GM12878 (cell line): ENCODE measurements at regions not wholly inside any gene's neighbourhood (a gene's known extent, or its start where the extent isn't known, plus 50 kb on each side); places are given as distances from the start of the nearest gene placed in this dataset.

Experiments used
- ATAC-seq: fragments of 200-7000 bp; cut with Tn5 transposase; 3 replicates; pipeline ENCODE4 v1.9.1; 2020; ENCODE audit warnings: mild to moderate bottlenecking, moderate library complexity
- BruUV-seq: library from RNA; stranded (reverse); fragments of 400-500 nt; replicated peaks from 2 replicates; lab custom pipeline; 2021; lab: Mats Ljungman, UMichigan
- CTCF ChIA-PET: fragments of 300-600 bp; sonication (Branson Sonifier 250); formaldehyde crosslinking; extraction: SDS; loops from one replicate; lab custom pipeline; 2021; ENCODE audit warnings: inconsistent platforms; lab: Yijun Ruan, JAX
- POLR2A ChIA-PET: fragments of 350-600 bp; formaldehyde crosslinking; extraction: SDS; loops from one replicate; lab custom pipeline; 2021; ENCODE audit warnings: inconsistent platforms; lab: Charles Lee
- RAD21 ChIA-PET: fragments of 300-600 bp; sonication (Branson Sonifier 250); formaldehyde crosslinking; loops from one replicate; lab custom pipeline; 2023; ENCODE audit warnings: antibody characterized with exemption; ENCODE audit not compliant: unreplicated experiment; lab: Charles Lee
- SMC1A ChIA-PET: fragments of 300-600 bp; sonication (Branson Sonifier 250); formaldehyde crosslinking; loops from one replicate; lab custom pipeline; 2023; ENCODE audit not compliant: unreplicated experiment, uncharacterized antibody; lab: Charles Lee
- DNase-seq: peaks from one replicate; pipeline ENCODE4 v3.0.0-alpha.2; 2011; ENCODE audit warnings: low read depth, low spot score
- FAIRE-seq: peaks from 3 replicates; lab custom pipeline; 2011; peaks lifted over from hg19 to GRCh38; lab: Jason Lieb, UNC
- H2AFZ ChIP-seq: 2 replicates; pipeline ENCODE4 v1.6.0; 2011; ENCODE audit warnings: low read depth, low read length, control low read depth; ENCODE audit not compliant: control insufficient read depth
- H3K27ac ChIP-seq: 2 replicates; pipeline ENCODE4 v1.5.1; 2011; ENCODE audit warnings: control low read depth; ENCODE audit not compliant: control insufficient read depth, insufficient read depth
- H3K27me3 ChIP-seq, 2 experiments: replicated peaks in 1 of 2; 2 replicates each; pipeline versions ENCODE4 v1.6.0 to v1.6.1; 2011; ENCODE audit warnings: low read length in 1 of 2; ENCODE audit not compliant: control insufficient read depth in 2 of 2, insufficient read depth in 2 of 2
- H3K36me3 ChIP-seq, 2 experiments: 2 replicates each; pipeline ENCODE4 v1.5.1; 2011; ENCODE audit warnings: low read length in 1 of 2; ENCODE audit not compliant: control insufficient read depth in 2 of 2, insufficient read depth in 2 of 2
- H3K4me1 ChIP-seq: 2 replicates; pipeline ENCODE4 v1.6.1; 2011; ENCODE audit warnings: mild to moderate bottlenecking, low read length, moderate library complexity, mixed read lengths; ENCODE audit not compliant: control insufficient read depth, insufficient read depth
- H3K4me2 ChIP-seq: 2 replicates; pipeline ENCODE4 v1.6.0; 2011; ENCODE audit warnings: control low read depth; ENCODE audit not compliant: control insufficient read depth, insufficient read depth
- H3K4me3 ChIP-seq: fragments of 200-600 bp; sonication (generic); 2 replicates; pipeline ENCODE4 v1.5.1; 2016
- H3K79me2 ChIP-seq: 2 replicates; pipeline ENCODE4 v1.6.0; 2011; ENCODE audit warnings: low read length; ENCODE audit not compliant: control insufficient read depth, insufficient read depth
- H3K9ac ChIP-seq: 2 replicates; pipeline ENCODE4 v1.8.0; 2011; ENCODE audit warnings: low read length, control low read depth, mixed read lengths; ENCODE audit not compliant: control insufficient read depth, insufficient read depth
- H3K9me3 ChIP-seq: replicated peaks from 3 replicates; pipeline ENCODE4 v1.5.1; 2011; ENCODE audit warnings: mild to moderate bottlenecking, low read length; ENCODE audit not compliant: control insufficient read depth, insufficient read depth
- H4K20me1 ChIP-seq: 2 replicates; pipeline ENCODE4 v1.6.0; 2011; ENCODE audit not compliant: control insufficient read depth, insufficient read depth
- BACH1 ChIP-seq: fragments of 450-650 bp; IDR thresholded peaks from 2 replicates; pipeline ENCODE4 v1.6.1; 2017; ENCODE audit warnings: mild to moderate bottlenecking, borderline replicate concordance
- BMI1 ChIP-seq: fragments of 450-650 bp; IDR thresholded peaks from 2 replicates; pipeline ENCODE4 v1.6.1; 2016; ENCODE audit warnings: mild to moderate bottlenecking, moderate library complexity, borderline replicate concordance
- EZH2 ChIP-seq: IDR thresholded peaks from 2 replicates; pipeline ENCODE4 v1.6.1; 2012; ENCODE audit warnings: low read depth, mild to moderate bottlenecking, control low read depth, inconsistent platforms, low read length, borderline replicate concordance; ENCODE audit not compliant: control insufficient read depth
- MYB ChIP-seq: fragments of 150-350 bp; IDR thresholded peaks from 2 replicates; pipeline ENCODE4 v1.6.1; 2014; ENCODE audit warnings: mild to moderate bottlenecking, low read depth, low read length, borderline replicate concordance
- NBN ChIP-seq: fragments of 450-650 bp; IDR thresholded peaks from 2 replicates; pipeline ENCODE4 v1.6.1; 2016
- NR2C2 ChIP-seq: IDR thresholded peaks from 2 replicates; pipeline ENCODE4 v1.6.1; 2011; ENCODE audit warnings: borderline replicate concordance, low read depth; ENCODE audit not compliant: control insufficient read depth, insufficient read length
- PML ChIP-seq: IDR thresholded peaks from 2 replicates; pipeline ENCODE4 v1.6.1; 2012; ENCODE audit warnings: low read length, inconsistent platforms
- RAD21 ChIP-seq: IDR thresholded peaks from 2 replicates; pipeline ENCODE4 v1.6.1; 2011; ENCODE audit warnings: mild to moderate bottlenecking, low read depth, low read length, moderate library complexity; ENCODE audit not compliant: insufficient read depth
- RCOR1 ChIP-seq: conservative IDR thresholded peaks from 2 replicates; pipeline ENCODE4 v1.6.1; 2012; ENCODE audit warnings: low read depth, low read length, improper control_type of control experiment
- SREBF2 ChIP-seq: IDR thresholded peaks from 2 replicates; pipeline ENCODE4 v1.6.1; 2012; ENCODE audit warnings: mild to moderate bottlenecking, low read length
- WGBS: methylation state at CpG from one replicate; pipeline ENCODE4 v1.1.6; 2016; ENCODE audit warnings: low lambda C conversion rate; ENCODE audit not compliant: insufficient replicate concordance, insufficient coverage; ENCODE audit errors: missing lambda C conversion rate; 5-methylcytosine and 5-hydroxymethylcytosine counted together
- in situ Hi-C: fragments of 300-500 bp; cut with MboI; formaldehyde crosslinking; loops from 9 replicates; pipeline ENCODE4 v1.14.3; 2018; ENCODE audit warnings: mixed read lengths
- intact Hi-C: fragments of 100-400 bp; cut with micrococcal nuclease; formaldehyde crosslinking; loops from one replicate; pipeline ENCODE4 v1.14.2; 2022; ENCODE audit not compliant: unreplicated experiment
- TF ChIP-seq, protein P1 (sequence below): fragments of 450-650 bp; IDR thresholded peaks from 2 replicates; pipeline ENCODE4 v1.6.1; 2018; ENCODE audit warnings: mild to moderate bottlenecking, low read depth, moderate library complexity; ENCODE audit not compliant: partially characterized antibody

- FAIRE-seq (no peak), DNase-seq (no peak), ATAC-seq (no peak)
- H3K79me2 ChIP-seq = no peaks in the 10 kb centered on the region
- no peaks in the 10 kb centered on the region for H3K36me3 ChIP-seq
- H3K27ac ChIP-seq = no peak overlapping the region
- CTCF ChIA-PET = no interaction called here
- no peaks in the 10 kb centered on the region; the same call in 2 of the 3 replicates for H3K9me3 ChIP-seq
- H3K4me2 ChIP-seq = no peak overlapping the region
- BruUV-seq = no TSS peak
- POLR2A ChIA-PET = interaction anchor here (0.6 kb wide), 1 partner anchor 316 kb away, joined by 3 read pairs; no protein-coding TSS in a partner anchor
- no peak overlapping the region for H3K4me3 ChIP-seq
- H3K9ac ChIP-seq = no peak overlapping the region
- intact Hi-C loops (no loop called here), in situ Hi-C loops (no loop called here)
- RAD21 ChIA-PET = no interaction called here
- no peaks in the 10 kb centered on the region; the same call in 1 of the 2 replicates for H3K4me1 ChIP-seq
- no peak overlapping the region for H2AFZ ChIP-seq
- no peaks in the 10 kb centered on the region for H4K20me1 ChIP-seq
- no peaks in the 10 kb centered on the region for H3K27me3 ChIP-seq
- SMC1A ChIA-PET = no interaction called here
- TF ChIP-seq NBN = no peak
- TF ChIP-seq MYB = no peak
- TF ChIP-seq PML = no peak
- TF ChIP-seq NR2C2 = no peak
- no peak for TF ChIP-seq SREBF2
- TF ChIP-seq RCOR1 = no peak
- no peak for TF ChIP-seq EZH2
- TF ChIP-seq, protein P1, sequence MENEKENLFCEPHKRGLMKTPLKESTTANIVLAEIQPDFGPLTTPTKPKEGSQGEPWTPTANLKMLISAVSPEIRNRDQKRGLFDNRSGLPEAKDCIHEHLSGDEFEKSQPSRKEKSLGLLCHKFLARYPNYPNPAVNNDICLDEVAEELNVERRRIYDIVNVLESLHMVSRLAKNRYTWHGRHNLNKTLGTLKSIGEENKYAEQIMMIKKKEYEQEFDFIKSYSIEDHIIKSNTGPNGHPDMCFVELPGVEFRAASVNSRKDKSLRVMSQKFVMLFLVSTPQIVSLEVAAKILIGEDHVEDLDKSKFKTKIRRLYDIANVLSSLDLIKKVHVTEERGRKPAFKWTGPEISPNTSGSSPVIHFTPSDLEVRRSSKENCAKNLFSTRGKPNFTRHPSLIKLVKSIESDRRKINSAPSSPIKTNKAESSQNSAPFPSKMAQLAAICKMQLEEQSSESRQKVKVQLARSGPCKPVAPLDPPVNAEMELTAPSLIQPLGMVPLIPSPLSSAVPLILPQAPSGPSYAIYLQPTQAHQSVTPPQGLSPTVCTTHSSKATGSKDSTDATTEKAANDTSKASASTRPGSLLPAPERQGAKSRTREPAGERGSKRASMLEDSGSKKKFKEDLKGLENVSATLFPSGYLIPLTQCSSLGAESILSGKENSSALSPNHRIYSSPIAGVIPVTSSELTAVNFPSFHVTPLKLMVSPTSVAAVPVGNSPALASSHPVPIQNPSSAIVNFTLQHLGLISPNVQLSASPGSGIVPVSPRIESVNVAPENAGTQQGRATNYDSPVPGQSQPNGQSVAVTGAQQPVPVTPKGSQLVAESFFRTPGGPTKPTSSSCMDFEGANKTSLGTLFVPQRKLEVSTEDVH = no peak
- TF ChIP-seq BMI1 = no peak
- no peak for TF ChIP-seq BACH1
- no peak for TF ChIP-seq RAD21
- TF ChIP-seq, all 136 proteins: peak for 0
- WGBS = 45% methylated on average over 3 of the region's 3 CpGs
Observed at GRCh38 chr6:4338884-4339283, 203.5 kb upstream of the ECI2 start.
